ENCODE measurements at regions not wholly inside any gene's neighbourhood (a gene's known extent, or its start where the extent isn't known, plus 50 kb on each side); places are given as distances from the start of the nearest gene placed in this dataset.

GRCh38 chr14:25667387-25667786 is 617.4 kb upstream of the STXBP6 start:
- Histone ChIP-seq H3K27ac (ENCODE audit: low read depth, low read length) (no peak overlapping the region), H3K9me2 (replicated peaks; ENCODE audit: insufficient read depth, low read length) (no peaks in the 10 kb centered on the region), H4K20me1 (ENCODE audit: low read depth, low read length) (no peaks in the 10 kb centered on the region), H3K4me2 (ENCODE audit: low read depth, low read length, poor library complexity, severe bottlenecking) (no peak overlapping the region), H3K27me3 (ENCODE audit: low read length) (no peaks in the 10 kb centered on the region), H3K9ac (ENCODE audit: low read length) (no peak overlapping the region), H3K36me3 (ENCODE audit: low read length) (no peaks in the 10 kb centered on the region), H3K4me3 (ENCODE audit: insufficient read depth, low read length, poor library complexity, severe bottlenecking) (no peak overlapping the region), H3K79me2 (ENCODE audit: insufficient read depth, low read length) (no peaks in the 10 kb centered on the region), H3F3A (ENCODE audit: insufficient read depth) (no peaks in the 10 kb centered on the region), H2AFZ (ENCODE audit: low read depth, low read length, severe bottlenecking) (no peak overlapping the region), H3K9me3 (ENCODE audit: insufficient read depth, low read length) (no peaks in the 10 kb centered on the region)
- TF ChIP-seq, protein P1, sequence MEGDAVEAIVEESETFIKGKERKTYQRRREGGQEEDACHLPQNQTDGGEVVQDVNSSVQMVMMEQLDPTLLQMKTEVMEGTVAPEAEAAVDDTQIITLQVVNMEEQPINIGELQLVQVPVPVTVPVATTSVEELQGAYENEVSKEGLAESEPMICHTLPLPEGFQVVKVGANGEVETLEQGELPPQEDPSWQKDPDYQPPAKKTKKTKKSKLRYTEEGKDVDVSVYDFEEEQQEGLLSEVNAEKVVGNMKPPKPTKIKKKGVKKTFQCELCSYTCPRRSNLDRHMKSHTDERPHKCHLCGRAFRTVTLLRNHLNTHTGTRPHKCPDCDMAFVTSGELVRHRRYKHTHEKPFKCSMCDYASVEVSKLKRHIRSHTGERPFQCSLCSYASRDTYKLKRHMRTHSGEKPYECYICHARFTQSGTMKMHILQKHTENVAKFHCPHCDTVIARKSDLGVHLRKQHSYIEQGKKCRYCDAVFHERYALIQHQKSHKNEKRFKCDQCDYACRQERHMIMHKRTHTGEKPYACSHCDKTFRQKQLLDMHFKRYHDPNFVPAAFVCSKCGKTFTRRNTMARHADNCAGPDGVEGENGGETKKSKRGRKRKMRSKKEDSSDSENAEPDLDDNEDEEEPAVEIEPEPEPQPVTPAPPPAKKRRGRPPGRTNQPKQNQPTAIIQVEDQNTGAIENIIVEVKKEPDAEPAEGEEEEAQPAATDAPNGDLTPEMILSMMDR (IDR thresholded peaks at IDR 0.05; ENCODE audit: insufficient read depth, low read length, poor library complexity, severe bottlenecking): no peak
- no peak for TF ChIP-seq EZH2phosphoT487 (conservative IDR thresholded peaks at IDR 0.05; ENCODE audit: low read length)

- H3K4me2 ChIP-seq (ENCODE audit: low read depth, low read length, poor library complexity, severe bottlenecking): no peak overlapping the region
- no peaks in the 10 kb centered on the region for H3F3A ChIP-seq (ENCODE audit: insufficient read depth)
- no peak overlapping the region for H3K4me3 ChIP-seq (ENCODE audit: insufficient read depth, low read length, poor library complexity, severe bottlenecking)
- H2AFZ ChIP-seq (ENCODE audit: low read depth, low read length, severe bottlenecking): no peak overlapping the region
- no peak overlapping the region for H3K27ac ChIP-seq (ENCODE audit: low read depth, low read length)
- no peaks in the 10 kb centered on the region for H4K20me1 ChIP-seq (ENCODE audit: low read depth, low read length)
- no peaks in the 10 kb centered on the region for H3K9me2 ChIP-seq (replicated peaks; ENCODE audit: insufficient read depth, low read length)
- TF ChIP-seq EZH2phosphoT487 (conservative IDR thresholded peaks at IDR 0.05; ENCODE audit: low read length): no peak
- TF ChIP-seq, protein P1 (IDR thresholded peaks at IDR 0.05; ENCODE audit: insufficient read depth, low read length, poor library complexity, severe bottlenecking): no peak
- no peaks in the 10 kb centered on the region for H3K9me3 ChIP-seq (ENCODE audit: insufficient read depth, low read length)
- no peaks in the 10 kb centered on the region for H3K79me2 ChIP-seq (ENCODE audit: insufficient read depth, low read length)
- H3K9ac ChIP-seq (ENCODE audit: low read length): no peak overlapping the region
- H3K27me3 ChIP-seq (ENCODE audit: low read length): no peaks in the 10 kb centered on the region
- no peaks in the 10 kb centered on the region for H3K36me3 ChIP-seq (ENCODE audit: low read length)
Measured at GRCh38 chr14:25666877-25667276, 616.9 kb upstream of the STXBP6 start.

- Histone ChIP-seq H3K4me2 (ENCODE audit: low read depth, low read length, poor library complexity, severe bottlenecking) (no peak overlapping the region), H3K36me3 (ENCODE audit: low read length) (no peaks in the 10 kb centered on the region), H3K4me3 (ENCODE audit: insufficient read depth, low read length, poor library complexity, severe bottlenecking) (no peak overlapping the region), H3K9me2 (replicated peaks; ENCODE audit: insufficient read depth, low read length) (no peaks in the 10 kb centered on the region), H3K27ac (ENCODE audit: low read depth, low read length) (no peak overlapping the region), H3K27me3 (ENCODE audit: low read length) (no peaks in the 10 kb centered on the region), H4K20me1 (ENCODE audit: low read depth, low read length) (no peaks in the 10 kb centered on the region), H2AFZ (ENCODE audit: low read depth, low read length, severe bottlenecking) (no peak overlapping the region), H3K9ac (ENCODE audit: low read length) (no peak overlapping the region), H3K9me3 (ENCODE audit: insufficient read depth, low read length) (no peaks in the 10 kb centered on the region), H3K79me2 (ENCODE audit: insufficient read depth, low read length) (no peaks in the 10 kb centered on the region), H3F3A (ENCODE audit: insufficient read depth) (no peaks in the 10 kb centered on the region)
- TF ChIP-seq, protein P1 (IDR thresholded peaks at IDR 0.05; ENCODE audit: insufficient read depth, low read length, poor library complexity, severe bottlenecking): no peak
- TF ChIP-seq EZH2phosphoT487 (conservative IDR thresholded peaks at IDR 0.05; ENCODE audit: low read length): no peak
Measured at GRCh38 chr14:25658988-25659387, 609.0 kb upstream of the STXBP6 start.
